ENCODE measurements at regions not wholly inside any gene's neighbourhood (a gene's known extent, or its start where the extent isn't known, plus 50 kb on each side); places are given as distances from the start of the nearest gene placed in this dataset.

DNA sequence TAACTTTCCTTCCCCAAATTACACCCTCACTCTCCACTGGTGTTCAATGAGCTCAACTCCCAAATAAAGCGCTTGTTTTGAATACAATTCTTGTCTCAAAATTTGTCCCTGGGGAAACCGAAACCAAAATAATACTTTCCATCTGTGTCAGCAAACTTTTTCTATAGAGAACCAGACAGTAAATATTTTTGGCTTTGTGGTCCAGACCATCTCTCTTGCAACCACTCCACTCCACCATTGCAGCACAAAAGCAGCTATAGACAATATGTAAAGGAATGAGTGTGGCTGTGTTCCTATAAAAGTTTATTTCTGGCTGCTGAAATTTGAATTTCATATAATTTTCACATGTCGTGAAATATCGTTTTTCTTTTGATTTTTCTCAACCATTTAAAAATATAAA lies 84.6 kb upstream of the ERCC4 start:
- Histone ChIP-seq H4K20me1 (ENCODE audit: insufficient read depth, low read length) (no peaks in the 10 kb centered on the region), H2AFZ (ENCODE audit: low read length) (no peak overlapping the region), H3K4me2 (ENCODE audit: low read depth, low read length) (no peak overlapping the region), H3K27me3 (ENCODE audit: control insufficient read depth in 1 of 2, insufficient read depth in 2 of 2, low read length in 2 of 2) (peaks cover 0 to 42% of the 10 kb centered on the region in 2 experiments; a peak in 4 of 5 replicates), H3K9ac (ENCODE audit: insufficient read depth, low read depth, low read length) (no peak overlapping the region), H3K4me3 (replicated peaks in 1 of 3; ENCODE audit: insufficient read depth in 1 of 3, low read depth in 2 of 3, low read length in 3 of 3) (no peak overlapping the region), H3K79me2 (ENCODE audit: insufficient read depth, low read length) (no peaks in the 10 kb centered on the region), H3K9me3 (ENCODE audit: low read length) (no peaks in the 10 kb centered on the region), H3K36me3 (replicated peaks in 1 of 2; ENCODE audit: control insufficient read depth in 1 of 2, insufficient read depth in 2 of 2, low read length in 2 of 2) (no peaks in the 10 kb centered on the region), H3K27ac (ENCODE audit: extremely low read length, insufficient read depth, low read length) (no peak overlapping the region), H3K4me1 (ENCODE audit: insufficient read depth, low read length) (no peaks in the 10 kb centered on the region)
- FAIRE-seq (no peak), ATAC-seq (no peak), DNase-seq (ENCODE audit: low spot score) (no peak)
- no peak for TF ChIP-seq IRX3 (CRISPR knock-in tag; IDR thresholded peaks at IDR 0.05; ENCODE audit: borderline replicate concordance, low read depth)
- TF ChIP-seq ZNF547 (CRISPR knock-in tag; IDR thresholded peaks at IDR 0.05), result no peak
- TF ChIP-seq SYNCRIP (IDR thresholded peaks at IDR 0.05; ENCODE audit: insufficient read depth, low read depth, low read length), result no peak
- no peak for TF ChIP-seq ZNF124 (CRISPR knock-in tag; IDR thresholded peaks at IDR 0.05)
- TF ChIP-seq ZNF770 (CRISPR knock-in tag; IDR thresholded peaks at IDR 0.05), result no peak
- no peak for TF ChIP-seq KAT7 (CRISPR knock-in tag; IDR thresholded peaks at IDR 0.05; ENCODE audit: borderline replicate concordance)
- no peak for TF ChIP-seq ZBTB49 (CRISPR knock-in tag; IDR thresholded peaks at IDR 0.05; ENCODE audit: borderline replicate concordance)
- no peak for TF ChIP-seq ELF3 (CRISPR knock-in tag; IDR thresholded peaks at IDR 0.05)
- no peak; a peak in 1 of 4 replicates for TF ChIP-seq MAFK (conservative IDR thresholded peaks at IDR 0.05 in 1 of 2, IDR thresholded peaks at IDR 0.05 in 1 of 2; ENCODE audit: low read length in 2 of 2)
- no peak for TF ChIP-seq NR2C2 (CRISPR knock-in tag; IDR thresholded peaks at IDR 0.05; ENCODE audit: borderline replicate concordance)
- TF ChIP-seq NCOA1 (CRISPR knock-in tag; IDR thresholded peaks at IDR 0.05), result no peak
- TF ChIP-seq, protein P1, sequence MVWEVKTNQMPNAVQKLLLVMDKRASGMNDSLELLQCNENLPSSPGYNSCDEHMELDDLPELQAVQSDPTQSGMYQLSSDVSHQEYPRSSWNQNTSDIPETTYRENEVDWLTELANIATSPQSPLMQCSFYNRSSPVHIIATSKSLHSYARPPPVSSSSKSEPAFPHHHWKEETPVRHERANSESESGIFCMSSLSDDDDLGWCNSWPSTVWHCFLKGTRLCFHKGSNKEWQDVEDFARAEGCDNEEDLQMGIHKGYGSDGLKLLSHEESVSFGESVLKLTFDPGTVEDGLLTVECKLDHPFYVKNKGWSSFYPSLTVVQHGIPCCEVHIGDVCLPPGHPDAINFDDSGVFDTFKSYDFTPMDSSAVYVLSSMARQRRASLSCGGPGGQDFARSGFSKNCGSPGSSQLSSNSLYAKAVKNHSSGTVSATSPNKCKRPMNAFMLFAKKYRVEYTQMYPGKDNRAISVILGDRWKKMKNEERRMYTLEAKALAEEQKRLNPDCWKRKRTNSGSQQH (CRISPR knock-in tag; IDR thresholded peaks at IDR 0.05; ENCODE audit: low read depth), result no peak
- TF ChIP-seq, protein P2, sequence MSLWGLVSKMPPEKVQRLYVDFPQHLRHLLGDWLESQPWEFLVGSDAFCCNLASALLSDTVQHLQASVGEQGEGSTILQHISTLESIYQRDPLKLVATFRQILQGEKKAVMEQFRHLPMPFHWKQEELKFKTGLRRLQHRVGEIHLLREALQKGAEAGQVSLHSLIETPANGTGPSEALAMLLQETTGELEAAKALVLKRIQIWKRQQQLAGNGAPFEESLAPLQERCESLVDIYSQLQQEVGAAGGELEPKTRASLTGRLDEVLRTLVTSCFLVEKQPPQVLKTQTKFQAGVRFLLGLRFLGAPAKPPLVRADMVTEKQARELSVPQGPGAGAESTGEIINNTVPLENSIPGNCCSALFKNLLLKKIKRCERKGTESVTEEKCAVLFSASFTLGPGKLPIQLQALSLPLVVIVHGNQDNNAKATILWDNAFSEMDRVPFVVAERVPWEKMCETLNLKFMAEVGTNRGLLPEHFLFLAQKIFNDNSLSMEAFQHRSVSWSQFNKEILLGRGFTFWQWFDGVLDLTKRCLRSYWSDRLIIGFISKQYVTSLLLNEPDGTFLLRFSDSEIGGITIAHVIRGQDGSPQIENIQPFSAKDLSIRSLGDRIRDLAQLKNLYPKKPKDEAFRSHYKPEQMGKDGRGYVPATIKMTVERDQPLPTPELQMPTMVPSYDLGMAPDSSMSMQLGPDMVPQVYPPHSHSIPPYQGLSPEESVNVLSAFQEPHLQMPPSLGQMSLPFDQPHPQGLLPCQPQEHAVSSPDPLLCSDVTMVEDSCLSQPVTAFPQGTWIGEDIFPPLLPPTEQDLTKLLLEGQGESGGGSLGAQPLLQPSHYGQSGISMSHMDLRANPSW (CRISPR knock-in tag; IDR thresholded peaks at IDR 0.05; ENCODE audit: borderline replicate concordance), result no peak
- no peak for TF ChIP-seq DBP (CRISPR knock-in tag; IDR thresholded peaks at IDR 0.05; ENCODE audit: not compliant biosample characterization)
- no peak for TF ChIP-seq THAP11 (CRISPR knock-in tag; IDR thresholded peaks at IDR 0.05)
- no peak for TF ChIP-seq KDM2A (CRISPR knock-in tag; IDR thresholded peaks at IDR 0.05; ENCODE audit: borderline replicate concordance, low read depth)
- POLR2A ChIA-PET, result no interaction called here
- CTCF ChIA-PET (ENCODE audit: low intra/inter-chr PET ratio, low total read pairs), result no interaction called here
- in situ Hi-C loops (cut with HindIII; ENCODE audit: extremely low pct_ligation_motif_present, low pct_unique_long_range_greater_than_20kb) (no loop called here), intact Hi-C loops (cut with micrococcal nuclease; ENCODE audit: unreplicated experiment) (no loop called here)
- no TSS peak for BruUV-seq (replicated peaks)
- 11% methylated on average over 4 of the region's 4 CpGs for WGBS (ENCODE audit: low lambda C conversion rate)
